ENCODE measurements at regions not wholly inside any gene's neighbourhood (a gene's known extent, or its start where the extent isn't known, plus 50 kb on each side); places are given as distances from the start of the nearest gene placed in this dataset.

GRCh38 chr5:72621576-72621975 lies 114.4 kb upstream of the ZNF366 start:
- no peak for DNase-seq (ENCODE audit: low read depth in 1 of 2, low spot score in 1 of 2)

DNA sequence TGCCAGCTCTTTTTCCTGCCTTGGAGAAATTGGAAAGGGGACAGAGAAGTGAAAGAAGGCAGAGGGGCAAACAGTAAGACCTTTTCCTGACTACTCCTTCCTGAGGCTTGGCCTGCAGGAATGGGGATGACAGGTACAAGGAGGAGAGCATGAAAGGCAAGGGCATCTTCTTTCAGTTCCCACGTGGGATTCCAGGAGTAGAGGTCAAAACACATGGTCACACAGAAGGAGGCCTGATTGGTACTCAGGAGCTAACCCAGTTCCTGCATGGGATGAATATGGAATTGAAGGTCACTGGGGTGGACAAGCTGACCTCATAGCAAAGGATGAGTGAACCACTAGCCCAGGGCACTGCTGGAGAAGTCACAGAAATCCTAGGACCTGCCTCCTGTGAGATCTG lies 112.5 kb upstream of the ZNF366 start:
- DNase-seq (ENCODE audit: low read depth in 1 of 2, low spot score in 1 of 2): no peak

DNA sequence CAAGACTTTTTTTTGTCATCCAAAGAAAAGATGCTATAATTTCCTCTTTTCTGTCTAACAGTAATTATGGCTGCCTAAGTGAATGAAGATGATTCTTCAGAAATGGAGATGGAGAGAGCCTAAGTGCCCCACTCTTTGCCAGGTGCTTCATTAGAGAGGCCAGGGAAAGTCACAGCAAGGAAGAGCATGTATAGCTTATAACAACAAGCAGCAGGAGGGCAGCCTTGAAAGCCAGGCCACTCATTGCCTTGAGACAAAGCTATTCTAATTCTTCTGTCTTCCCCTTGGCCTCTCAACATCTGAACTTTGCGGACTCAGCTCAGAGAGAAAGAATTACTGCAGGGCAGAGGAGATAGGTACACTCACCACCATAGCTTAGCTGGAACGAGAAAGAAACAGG lies 112.0 kb upstream of the ZNF366 start:
- no peak for DNase-seq (ENCODE audit: low read depth in 1 of 2, low spot score in 1 of 2)

- DNase-seq (ENCODE audit: low read depth in 1 of 2, low spot score in 1 of 2): no peak
These were observed 111.5 kb upstream of the ZNF366 start for GRCh38 chr5:72618708-72619107.

GRCh38 chr5:72615061-72615460 lies 107.9 kb upstream of the ZNF366 start:
- no peak for DNase-seq (ENCODE audit: low read depth in 1 of 2, low spot score in 1 of 2)

- no peak for DNase-seq (ENCODE audit: low read depth in 1 of 2, low spot score in 1 of 2)
These were observed 106.3 kb upstream of the ZNF366 start for GRCh38 chr5:72613515-72613914.

DNA sequence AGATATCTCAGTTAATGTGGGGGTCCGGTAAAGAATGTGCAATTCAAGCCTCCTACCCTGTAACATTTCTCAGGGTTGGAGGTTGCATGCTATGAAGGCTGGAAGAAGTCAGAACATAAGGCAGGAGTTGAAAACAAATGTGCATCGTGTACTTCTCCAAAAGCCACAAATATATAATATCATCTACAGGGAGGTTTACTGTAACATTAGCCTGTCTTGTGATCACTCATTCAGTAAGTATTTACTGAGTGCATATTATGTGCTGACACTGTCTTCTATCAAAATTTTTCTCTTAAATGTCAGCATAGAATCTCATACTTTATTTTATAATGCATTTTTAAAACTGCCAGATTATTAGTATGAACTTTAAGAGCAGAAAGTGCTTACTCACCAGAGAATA lies 105.6 kb upstream of the ZNF366 start:
- DNase-seq (ENCODE audit: low read depth in 1 of 2, low spot score in 1 of 2): no peak

DNA sequence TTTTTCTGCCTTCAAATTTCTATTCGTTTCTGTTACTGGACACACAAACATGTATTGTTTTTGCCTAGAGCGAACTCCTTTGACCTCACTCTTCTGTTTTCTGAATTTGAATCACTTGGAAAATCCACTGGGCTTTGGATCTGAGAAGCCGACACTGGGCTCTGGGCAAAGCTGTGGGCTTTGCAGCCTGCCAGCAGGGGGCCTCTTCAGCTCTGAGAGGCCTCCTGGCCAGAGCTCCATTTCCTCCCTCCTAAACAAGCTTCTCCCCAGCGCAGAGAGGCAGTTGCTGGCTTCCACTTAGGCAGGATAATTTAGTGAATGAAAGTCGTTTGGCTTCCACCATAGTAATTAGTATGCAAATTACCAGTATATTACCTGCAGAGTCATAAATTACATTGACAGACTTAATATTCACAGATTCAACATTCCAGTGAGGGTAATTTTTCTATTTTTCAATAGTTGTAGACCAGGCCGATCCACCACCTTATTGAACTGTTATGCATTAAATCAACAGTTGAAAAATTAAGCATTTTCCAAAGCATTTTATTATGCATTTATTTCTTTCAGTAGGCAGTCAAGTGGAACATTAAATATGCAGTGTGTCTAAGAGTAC lies 104.0 kb upstream of the ZNF366 start:
- peak in 1 of 2 donors; percentile 24 for DNase-seq (ENCODE audit: low read depth in 1 of 2, low spot score in 1 of 2)

- no peak for DNase-seq (ENCODE audit: low read depth in 1 of 2, low spot score in 1 of 2)
These were observed 101.7 kb upstream of the ZNF366 start for GRCh38 chr5:72608926-72609325.

- DNase-seq (ENCODE audit: low read depth in 1 of 2, low spot score in 1 of 2): no peak
These were observed 101.1 kb upstream of the ZNF366 start for GRCh38 chr5:72608297-72608696.

DNA sequence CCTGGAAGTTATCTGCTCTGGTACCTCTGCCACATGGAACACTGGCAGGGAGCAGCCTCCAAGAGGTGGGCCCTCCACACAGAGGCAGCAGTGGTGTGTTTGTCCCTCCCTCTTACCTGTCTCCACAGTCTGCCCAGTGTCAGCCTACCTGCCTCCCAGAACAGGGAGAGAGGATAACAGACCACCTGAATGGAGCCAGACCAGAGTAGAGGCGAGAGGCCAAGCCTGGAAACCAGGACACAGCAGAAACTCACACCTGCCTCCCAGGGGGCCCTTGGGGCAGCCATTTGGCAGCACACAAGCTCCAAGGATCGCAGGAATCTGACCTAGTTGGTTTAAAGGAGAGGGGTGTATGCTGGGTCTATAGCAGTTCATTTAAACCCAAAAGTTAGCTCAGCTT lies 100.2 kb upstream of the ZNF366 start:
- no peak for DNase-seq (ENCODE audit: low read depth in 1 of 2, low spot score in 1 of 2)

DNA sequence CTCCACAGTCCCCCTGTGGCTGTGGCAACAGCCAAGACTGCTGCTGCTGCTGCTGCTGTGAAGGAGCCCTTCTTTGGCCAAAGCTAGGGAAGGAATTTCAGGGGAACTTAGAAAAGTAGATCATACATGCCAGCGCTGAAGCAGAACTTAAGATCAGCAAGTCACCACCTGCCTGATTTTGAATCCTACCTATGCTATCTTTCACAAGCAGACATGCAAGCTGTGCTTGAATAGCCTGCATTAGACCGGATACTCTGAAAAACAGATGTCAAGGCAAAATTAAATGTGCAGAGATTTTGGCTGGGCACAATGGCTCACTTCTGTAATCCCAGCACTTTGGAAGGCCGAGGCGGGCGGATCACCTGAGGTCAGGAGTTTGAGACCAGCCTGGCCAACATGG lies 99.3 kb upstream of the ZNF366 start:
- no peak for DNase-seq (ENCODE audit: low read depth in 1 of 2, low spot score in 1 of 2)

- DNase-seq (ENCODE audit: low read depth in 1 of 2, low spot score in 1 of 2): no peak
These were observed 98.4 kb upstream of the ZNF366 start for GRCh38 chr5:72605632-72606031.

GRCh38 chr5:72604798-72605154 lies 97.6 kb upstream of the ZNF366 start:
- no peak for DNase-seq (ENCODE audit: low read depth in 1 of 2, low spot score in 1 of 2)

GRCh38 chr5:72604111-72604797 lies 97.0 kb upstream of the ZNF366 start:
- no peak for DNase-seq (ENCODE audit: low read depth in 1 of 2, low spot score in 1 of 2)

GRCh38 chr5:72602696-72603685 lies 95.8 kb upstream of the ZNF366 start:
- no peak for DNase-seq (ENCODE audit: low read depth in 1 of 2, low spot score in 1 of 2)

DNA sequence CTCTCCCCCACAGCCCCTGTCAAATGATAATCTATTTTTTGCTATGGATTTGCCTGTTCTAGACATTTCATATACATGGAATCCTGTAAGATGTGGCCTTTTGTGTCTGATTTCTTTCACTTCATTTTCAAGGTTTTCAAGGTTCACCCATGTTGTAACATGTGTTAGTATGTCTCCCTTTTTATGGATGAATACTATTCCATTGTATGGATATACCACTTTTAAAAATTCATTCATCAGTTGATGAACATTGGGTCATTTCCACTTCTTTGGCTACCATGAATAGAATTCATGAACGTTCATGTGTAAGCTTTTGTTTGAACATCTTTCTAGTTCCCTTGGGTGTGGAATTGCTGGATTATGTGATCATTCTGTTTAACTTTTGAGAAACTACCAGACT lies 94.7 kb upstream of the ZNF366 start:
- DNase-seq (ENCODE audit: low read depth in 1 of 2, low spot score in 1 of 2): no peak

DNA sequence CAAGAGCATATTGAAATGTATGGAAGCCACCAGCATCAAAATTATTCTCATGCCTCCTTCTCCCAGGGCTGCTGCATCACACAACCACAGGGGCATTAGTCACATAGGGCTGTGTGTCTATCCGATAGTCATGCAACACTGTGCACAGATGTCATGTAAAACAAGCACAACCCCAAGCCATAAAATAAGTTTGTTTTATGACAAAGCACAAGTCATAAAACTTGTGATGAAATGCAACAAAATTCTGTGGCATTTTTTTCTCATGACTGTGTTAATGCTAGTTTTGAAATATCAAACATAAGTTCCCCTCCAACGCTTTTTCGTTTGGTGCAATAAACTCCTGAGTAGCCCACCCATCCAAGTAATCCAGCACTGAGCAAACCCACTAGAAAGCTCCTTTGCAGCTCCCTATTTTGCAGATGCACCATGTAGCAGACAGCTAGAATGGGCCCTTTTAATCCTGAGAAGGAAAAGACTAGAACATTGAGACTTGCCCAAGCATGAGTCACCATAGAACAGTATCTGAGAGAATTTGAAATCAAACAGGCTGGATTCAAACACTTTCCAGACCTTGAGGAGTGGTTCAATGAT lies 93.3 kb upstream of the ZNF366 start:
- DNase-seq (ENCODE audit: low read depth in 1 of 2, low spot score in 1 of 2): no peak

DNA sequence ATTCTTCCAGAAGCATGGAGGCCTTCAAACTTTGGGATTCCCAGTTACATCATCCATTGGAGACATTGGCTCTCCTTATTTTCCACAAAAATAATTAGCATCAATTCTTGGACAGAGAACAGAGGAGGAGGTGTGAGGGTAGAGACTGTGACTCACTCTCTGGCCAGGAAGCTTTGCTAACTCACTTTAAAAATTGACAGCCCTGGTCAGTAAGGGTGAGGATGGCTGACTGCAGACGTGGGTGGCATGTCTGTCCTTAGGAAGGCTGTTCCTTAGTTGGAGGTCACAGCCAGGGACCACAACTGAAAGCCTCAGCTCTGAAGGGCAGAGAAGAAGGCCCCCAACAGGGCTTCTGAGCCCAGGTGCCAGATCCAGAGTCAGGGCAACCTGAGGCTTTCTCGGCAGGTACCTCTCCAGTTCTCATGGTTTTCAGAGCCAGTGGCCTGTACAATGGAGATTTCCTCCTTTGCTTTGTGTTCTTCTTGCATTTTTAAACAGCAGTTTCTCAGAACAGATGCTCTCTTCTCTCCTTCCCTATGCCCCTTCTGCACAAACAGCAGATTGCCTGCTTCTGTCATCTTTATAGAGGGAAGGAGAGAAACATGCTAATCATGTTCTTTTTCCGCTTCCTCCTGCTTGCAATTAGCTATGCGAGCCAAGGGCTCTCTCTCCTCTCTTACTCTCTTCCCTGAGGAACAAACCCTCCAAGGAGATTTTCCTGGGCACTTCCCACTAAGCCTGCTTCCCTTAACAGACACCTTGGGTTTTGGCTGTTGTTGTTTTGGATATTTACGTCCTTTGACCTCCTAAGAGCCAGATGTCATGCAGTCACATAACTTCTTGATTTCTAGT lies 92.5 kb upstream of the ZNF366 start:
- DNase-seq (ENCODE audit: low read depth in 1 of 2, low spot score in 1 of 2): no peak

- no peak for DNase-seq (ENCODE audit: low read depth in 1 of 2, low spot score in 1 of 2)
These were observed 91.8 kb upstream of the ZNF366 start for GRCh38 chr5:72599065-72599433.
